Gastrocnemius medialis (tissue), 4 donors: ENCODE measurements at regions not wholly inside any gene's neighbourhood (a gene's known extent, or its start where the extent isn't known, plus 50 kb on each side); places are given as distances from the start of the nearest gene placed in this dataset.

Experiments
- ATAC-seq, 2 donors: fragments of 150-250 bp; one replicate each; pipeline ENCODE4 v1.9.1; 2016
- DNase-seq, 2 donors: peaks; one replicate each; pipeline ENCODE4 v3.0.0-alpha.2; 2019
- H3K27ac ChIP-seq, 4 donors: fragments of 200-600 bp; sonication (generic); 1 replicate in 1 of 4; 2 replicates in 3 of 4; pipeline ENCODE4 v1.5.1; 2016 to 2018; ENCODE audit warnings: mild to moderate bottlenecking in 2 of 4, moderate library complexity in 1 of 4
- H3K27me3 ChIP-seq, 3 donors: fragments of 200-600 bp; sonication (generic) in 2 of 3; 1 replicate in 1 of 3; 2 replicates in 2 of 3; pipeline versions ENCODE4 v1.5.1 to v1.6.0; 2016 to 2019; ENCODE audit warnings: mild to moderate bottlenecking in 1 of 3, moderate library complexity in 1 of 3
- H3K36me3 ChIP-seq, 2 donors: fragments of 200-600 bp; sonication (generic) in 1 of 2; one replicate each; pipeline ENCODE4 v1.5.1; 2017 to 2018
- H3K4me1 ChIP-seq, 2 donors: fragments of 200-600 bp; sonication (generic) in 1 of 2; one replicate each; pipeline ENCODE4 v1.5.1; 2016 to 2017; ENCODE audit warnings: mild to moderate bottlenecking in 2 of 2
- H3K4me3 ChIP-seq, 4 donors: fragments of 200-600 bp; sonication (generic) in 3 of 4; 1 replicate in 1 of 4; 2 replicates in 3 of 4; pipeline ENCODE4 v1.5.1; 2016 to 2019; ENCODE audit warnings: mild to moderate bottlenecking in 2 of 4
- H3K9me3 ChIP-seq, 3 donors: fragments of 200-600 bp; sonication (generic) in 2 of 3; 1 replicate in 1 of 3; 2 replicates in 2 of 3; pipeline ENCODE4 v1.5.1; 2016 to 2019
- CTCF ChIP-seq, 5 experiments: fragments of 450-650 bp in 3 of 5; fragments of 200-600 bp in 2 of 5; sonication (generic) in 2 of 5; IDR thresholded peaks in 4 of 5; conservative IDR thresholded peaks in 1 of 5; 1 replicate in 4 of 5; 2 replicates in 1 of 5; pipeline ENCODE4 v1.5.1; 2016 to 2019; ENCODE audit warnings: antibody characterized with exemption in 5 of 5, mild to moderate bottlenecking in 3 of 5, moderate library complexity in 3 of 5
- POLR2A ChIP-seq, 2 donors: fragments of 450-650 bp; IDR thresholded peaks; one replicate each; pipeline ENCODE4 v1.6.1; 2017; ENCODE audit warnings: antibody characterized with exemption in 2 of 2, mild to moderate bottlenecking in 2 of 2, moderate library complexity in 2 of 2
- in situ Hi-C, 4 donors: fragments of 200-750 bp; cut with MboI; loops; one replicate each; pipeline versions ENCODE4 v1.15.0 to v1.8.0; 2017; ENCODE audit warnings: low sequenced_read_pairs in 4 of 4
- intact Hi-C: fragments of 100-400 bp; cut with DNase I; formaldehyde crosslinking; loops from one replicate; pipeline ENCODE4 v1.15.1; 2023; ENCODE audit warnings: low total_unique reads

GRCh38 chr2:37779611-37780386 is 108.4 kb upstream of the CDC42EP3 start:
- H3K27ac ChIP-seq, result no peak overlapping the region
- ATAC-seq (no peak), DNase-seq (no peak)
- H3K9me3 ChIP-seq, result no peaks in the 10 kb centered on the region
- H3K4me3 ChIP-seq, result no peak overlapping the region
- intact Hi-C loops, result no loop called here
- H3K4me1 ChIP-seq, result peaks cover 24 to 36% of the 10 kb centered on the region in 2 donors
- H3K36me3 ChIP-seq, result no peaks in the 10 kb centered on the region
- in situ Hi-C loops, result no loop called here
- no peak for TF ChIP-seq CTCF (IDR thresholded peaks at IDR 0.05 in 4 of 5, conservative IDR thresholded peaks at IDR 0.05 in 1 of 5)
- TF ChIP-seq POLR2A (IDR thresholded peaks at IDR 0.05), result no peak
- no peaks in the 10 kb centered on the region for H3K27me3 ChIP-seq

- intact Hi-C loops, result no loop called here
- Histone ChIP-seq H3K4me1 (peaks cover 24 to 36% of the 10 kb centered on the region in 2 donors), H3K9me3 (no peaks in the 10 kb centered on the region), H3K27ac (no peak overlapping the region), H3K4me3 (no peak overlapping the region), H3K36me3 (no peaks in the 10 kb centered on the region), H3K27me3 (no peaks in the 10 kb centered on the region)
- no peak for DNase-seq
- TF ChIP-seq CTCF (IDR thresholded peaks at IDR 0.05 in 4 of 5, conservative IDR thresholded peaks at IDR 0.05 in 1 of 5), result no peak
- TF ChIP-seq POLR2A (IDR thresholded peaks at IDR 0.05), result no peak
- ATAC-seq, result no peak
- in situ Hi-C loops, result no loop called here
Measured at GRCh38 chr2:37780387-37780676, 108.9 kb upstream of the CDC42EP3 start.

- ATAC-seq (peak; percentile 42 to 55), DNase-seq (no peak)
- in situ Hi-C loops, result no loop called here
Measured at GRCh38 chr2:37781028-37781427, 109.6 kb upstream of the CDC42EP3 start.

GRCh38 chr2:37782155-37782673 is 110.8 kb upstream of the CDC42EP3 start:
- ATAC-seq, result peak in 1 of 2 donors; percentile 1

More at GRCh38 chr2:37781028-37781427, 109.6 kb upstream of the CDC42EP3 start:
- no peaks in the 10 kb centered on the region for H3K36me3 ChIP-seq
- H3K9me3 ChIP-seq, result no peaks in the 10 kb centered on the region
- intact Hi-C loops, result no loop called here
- no peak for TF ChIP-seq CTCF (IDR thresholded peaks at IDR 0.05 in 4 of 5, conservative IDR thresholded peaks at IDR 0.05 in 1 of 5)
- no peak for TF ChIP-seq POLR2A (IDR thresholded peaks at IDR 0.05)
- peaks cover 24 to 30% of the 10 kb centered on the region in 2 donors for H3K4me1 ChIP-seq
- H3K27me3 ChIP-seq, result no peaks in the 10 kb centered on the region
- H3K4me3 ChIP-seq, result no peak overlapping the region
- no peak overlapping the region for H3K27ac ChIP-seq

More at GRCh38 chr2:37782155-37782673, 110.8 kb upstream of the CDC42EP3 start:
- no peaks in the 10 kb centered on the region for H3K27me3 ChIP-seq
- TF ChIP-seq POLR2A (IDR thresholded peaks at IDR 0.05), result no peak
- no peak for TF ChIP-seq CTCF (IDR thresholded peaks at IDR 0.05 in 4 of 5, conservative IDR thresholded peaks at IDR 0.05 in 1 of 5)
- H3K4me3 ChIP-seq, result no peak overlapping the region
- H3K36me3 ChIP-seq, result no peaks in the 10 kb centered on the region
- intact Hi-C loops (no loop called here), in situ Hi-C loops (no loop called here)
- peak overlapping the region in 3 of 4 donors; percentile 1 to 37 (median 36) for H3K27ac ChIP-seq
- H3K9me3 ChIP-seq, result no peaks in the 10 kb centered on the region
- peaks cover 36 to 39% of the 10 kb centered on the region in 2 donors for H3K4me1 ChIP-seq
- DNase-seq, result no peak
